ENCODE measurements at regions not wholly inside any gene's neighbourhood (a gene's known extent, or its start where the extent isn't known, plus 50 kb on each side); places are given as distances from the start of the nearest gene placed in this dataset.

DNA sequence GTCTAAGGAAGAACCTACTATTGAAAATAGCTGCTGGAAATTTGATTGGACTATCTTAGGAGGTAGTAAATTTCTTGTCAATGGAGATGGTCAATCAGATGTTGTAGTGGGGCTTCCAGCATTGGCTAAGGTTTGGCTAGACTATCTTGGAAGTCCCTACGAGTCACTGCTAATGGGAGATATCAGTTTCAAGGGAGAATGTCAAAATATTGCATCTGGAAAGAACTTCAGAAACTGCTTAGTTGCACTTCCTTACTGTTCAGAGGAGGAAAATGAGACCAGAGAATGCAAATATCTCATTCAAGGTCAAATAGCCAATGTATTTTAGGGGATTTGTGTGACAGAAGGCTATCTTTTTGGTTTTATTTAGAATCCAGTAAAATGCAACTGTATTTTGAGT lies 53.5 kb upstream of the CCN2 start (continued):
- TF ChIP-seq EZH2 (IDR thresholded peaks at IDR 0.05; ENCODE audit: low read depth, low read length, severe bottlenecking): no peak
- no peak for TF ChIP-seq SIN3A (conservative IDR thresholded peaks at IDR 0.05 in 1 of 2, IDR thresholded peaks at IDR 0.05 in 1 of 2; ENCODE audit: low read depth in 1 of 2, low read length in 2 of 2)
- TF ChIP-seq TAF7 (optimal IDR thresholded peaks at IDR 0.05; ENCODE audit: borderline replicate concordance, low read depth, low read length): no peak
- TF ChIP-seq ZNF274 (IDR thresholded peaks at IDR 0.05; ENCODE audit: borderline replicate concordance, extremely low read depth, low read length): no peak
- TF ChIP-seq NANOG (IDR thresholded peaks at IDR 0.05; ENCODE audit: insufficient read depth, low read depth, low read length, poor library complexity, severe bottlenecking): no peak
- TF ChIP-seq CBX5 (IDR thresholded peaks at IDR 0.05; ENCODE audit: low read depth, low read length): no peak
- no peak for TF ChIP-seq NRF1 (IDR thresholded peaks at IDR 0.05; ENCODE audit: low read depth, low read length)

Measured in H1 (cell line).